ENCODE measurements at regions not wholly inside any gene's neighbourhood (a gene's known extent, or its start where the extent isn't known, plus 50 kb on each side); places are given as distances from the start of the nearest gene placed in this dataset.

DNA sequence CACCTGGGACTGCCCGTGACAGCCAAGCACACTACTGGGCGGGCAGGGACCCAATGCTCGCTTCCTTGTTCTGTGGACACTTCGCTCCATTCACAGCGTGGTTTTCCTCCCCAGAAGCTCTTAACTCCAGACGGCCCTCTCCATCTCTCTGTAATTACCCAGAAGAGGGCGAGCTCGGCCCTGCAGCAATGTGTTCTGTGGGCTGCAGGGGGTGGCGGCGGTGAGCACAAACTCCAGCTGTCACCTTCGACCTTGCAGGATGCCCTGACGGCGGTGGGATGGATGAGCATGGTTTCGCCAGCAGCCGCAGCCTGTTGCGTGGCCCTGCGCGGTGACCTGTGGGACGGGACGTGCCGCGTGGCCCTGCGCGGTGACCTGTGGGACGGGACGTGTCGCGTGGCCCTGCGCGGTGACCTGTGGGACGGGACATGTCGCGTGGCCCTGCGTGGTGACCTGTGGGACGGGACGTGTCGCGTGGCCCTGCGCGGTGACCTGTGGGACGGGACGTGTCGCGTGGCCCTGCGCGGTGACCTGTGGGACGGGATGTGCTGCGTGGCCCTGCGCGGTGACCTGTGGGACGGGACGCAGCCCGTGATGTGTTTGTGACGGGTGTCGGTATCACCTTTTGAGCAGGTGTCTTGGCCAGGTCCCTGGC, 1204.7 kb downstream of the BRD1 start:
- TF ChIP-seq, protein P1, sequence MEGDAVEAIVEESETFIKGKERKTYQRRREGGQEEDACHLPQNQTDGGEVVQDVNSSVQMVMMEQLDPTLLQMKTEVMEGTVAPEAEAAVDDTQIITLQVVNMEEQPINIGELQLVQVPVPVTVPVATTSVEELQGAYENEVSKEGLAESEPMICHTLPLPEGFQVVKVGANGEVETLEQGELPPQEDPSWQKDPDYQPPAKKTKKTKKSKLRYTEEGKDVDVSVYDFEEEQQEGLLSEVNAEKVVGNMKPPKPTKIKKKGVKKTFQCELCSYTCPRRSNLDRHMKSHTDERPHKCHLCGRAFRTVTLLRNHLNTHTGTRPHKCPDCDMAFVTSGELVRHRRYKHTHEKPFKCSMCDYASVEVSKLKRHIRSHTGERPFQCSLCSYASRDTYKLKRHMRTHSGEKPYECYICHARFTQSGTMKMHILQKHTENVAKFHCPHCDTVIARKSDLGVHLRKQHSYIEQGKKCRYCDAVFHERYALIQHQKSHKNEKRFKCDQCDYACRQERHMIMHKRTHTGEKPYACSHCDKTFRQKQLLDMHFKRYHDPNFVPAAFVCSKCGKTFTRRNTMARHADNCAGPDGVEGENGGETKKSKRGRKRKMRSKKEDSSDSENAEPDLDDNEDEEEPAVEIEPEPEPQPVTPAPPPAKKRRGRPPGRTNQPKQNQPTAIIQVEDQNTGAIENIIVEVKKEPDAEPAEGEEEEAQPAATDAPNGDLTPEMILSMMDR (conservative IDR thresholded peaks at IDR 0.05; ENCODE audit: low read depth, low read length) = no peak
- TF ChIP-seq POLR2A (IDR thresholded peaks at IDR 0.05; ENCODE audit: low read depth, low read length) (no peak), MAZ (IDR thresholded peaks at IDR 0.05; ENCODE audit: borderline replicate concordance, low read depth, low read length) (no peak), NFE2L2 (IDR thresholded peaks at IDR 0.05; ENCODE audit: low read depth, low read length) (no peak)

Data from IMR-90 (cell line).